ENCODE measurements at regions not wholly inside any gene's neighbourhood (a gene's known extent, or its start where the extent isn't known, plus 50 kb on each side); places are given as distances from the start of the nearest gene placed in this dataset.

- Histone ChIP-seq H3K4me1 (ENCODE audit: insufficient read depth, low read length) (peaks cover 6% of the 10 kb centered on the region), H3K27me3 (ENCODE audit: insufficient read depth, low read length) (no peaks in the 10 kb centered on the region), H3K36me3 (ENCODE audit: insufficient read depth, low read length) (no peaks in the 10 kb centered on the region), H3K4me3 (ENCODE audit: low read length) (no peak overlapping the region), H3K9me3 (ENCODE audit: low read length) (peaks cover 2% of the 10 kb centered on the region), H2AFZ (ENCODE audit: low read depth, low read length) (no peak overlapping the region)
Measured at GRCh38 chr9:96164268-96164683, 137.7 kb downstream of the HSD17B3 start.

GRCh38 chr9:96163712-96164111 is 138.3 kb downstream of the HSD17B3 start:
- Histone ChIP-seq H3K4me1 (ENCODE audit: insufficient read depth, low read length) (peaks cover under 1% of the 10 kb centered on the region), H3K4me3 (ENCODE audit: low read length) (no peak overlapping the region), H3K27me3 (ENCODE audit: insufficient read depth, low read length) (no peaks in the 10 kb centered on the region), H3K9me3 (ENCODE audit: low read length) (peaks cover 2% of the 10 kb centered on the region), H3K36me3 (ENCODE audit: insufficient read depth, low read length) (no peaks in the 10 kb centered on the region), H2AFZ (ENCODE audit: low read depth, low read length) (no peak overlapping the region)

GRCh38 chr9:96163161-96163560 is 138.8 kb downstream of the HSD17B3 start:
- H3K27me3 ChIP-seq (ENCODE audit: insufficient read depth, low read length), result no peaks in the 10 kb centered on the region
- no peaks in the 10 kb centered on the region for H3K36me3 ChIP-seq (ENCODE audit: insufficient read depth, low read length)
- peaks cover 2% of the 10 kb centered on the region for H3K9me3 ChIP-seq (ENCODE audit: low read length)

GRCh38 chr9:96161819-96162218 is 140.2 kb downstream of the HSD17B3 start:
- H3K4me1 ChIP-seq (ENCODE audit: insufficient read depth, low read length), result peaks cover 6% of the 10 kb centered on the region
- H3K4me3 ChIP-seq (ENCODE audit: low read length), result no peak overlapping the region
- H3K27me3 ChIP-seq (ENCODE audit: insufficient read depth, low read length), result no peaks in the 10 kb centered on the region
- no peak overlapping the region for H2AFZ ChIP-seq (ENCODE audit: low read depth, low read length)
- H3K9me3 ChIP-seq (ENCODE audit: low read length), result peaks cover 2% of the 10 kb centered on the region
- H3K36me3 ChIP-seq (ENCODE audit: insufficient read depth, low read length), result no peaks in the 10 kb centered on the region

More at GRCh38 chr9:96163161-96163560, 138.8 kb downstream of the HSD17B3 start:
- Histone ChIP-seq H2AFZ (ENCODE audit: low read depth, low read length) (no peak overlapping the region), H3K4me1 (ENCODE audit: insufficient read depth, low read length) (no peaks in the 10 kb centered on the region), H3K4me3 (ENCODE audit: low read length) (no peak overlapping the region)

GRCh38 chr9:96160866-96161265 is 141.1 kb downstream of the HSD17B3 start:
- H3K9me3 ChIP-seq (ENCODE audit: low read length), result peaks cover 2% of the 10 kb centered on the region
- H3K4me3 ChIP-seq (ENCODE audit: low read length), result no peak overlapping the region
- peaks cover 16% of the 10 kb centered on the region for H3K4me1 ChIP-seq (ENCODE audit: insufficient read depth, low read length)
- no peaks in the 10 kb centered on the region for H3K27me3 ChIP-seq (ENCODE audit: insufficient read depth, low read length)
- H3K36me3 ChIP-seq (ENCODE audit: insufficient read depth, low read length), result no peaks in the 10 kb centered on the region
- H2AFZ ChIP-seq (ENCODE audit: low read depth, low read length), result no peak overlapping the region

DNA sequence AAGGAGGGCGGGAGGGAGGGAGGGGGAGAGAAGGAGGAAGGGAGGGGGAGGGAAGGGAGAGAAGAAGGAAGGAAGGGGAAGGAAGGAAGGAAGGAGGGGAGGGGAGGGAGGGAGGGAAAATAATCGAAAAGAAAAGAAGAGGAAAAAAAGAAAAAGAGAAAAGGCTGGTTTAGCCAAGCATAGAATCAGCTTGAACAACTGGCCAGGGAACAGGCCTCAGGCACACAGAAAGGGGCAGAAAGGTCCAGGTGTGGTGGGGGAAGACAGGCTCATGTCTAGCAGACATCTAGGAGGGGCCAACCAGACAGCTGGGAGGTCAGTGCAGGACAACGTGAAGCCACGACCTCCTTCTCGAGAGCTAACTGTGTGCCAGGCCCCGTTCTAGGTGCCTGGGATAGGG is 141.8 kb downstream of the HSD17B3 start:
- H3K4me3 ChIP-seq (ENCODE audit: low read length), result no peak overlapping the region
- H3K4me1 ChIP-seq (ENCODE audit: insufficient read depth, low read length), result peaks cover 17% of the 10 kb centered on the region
- H3K9me3 ChIP-seq (ENCODE audit: low read length), result peaks cover 2% of the 10 kb centered on the region
- H3K27me3 ChIP-seq (ENCODE audit: insufficient read depth, low read length), result no peaks in the 10 kb centered on the region
- H2AFZ ChIP-seq (ENCODE audit: low read depth, low read length), result no peak overlapping the region
- no peaks in the 10 kb centered on the region for H3K36me3 ChIP-seq (ENCODE audit: insufficient read depth, low read length)

DNA sequence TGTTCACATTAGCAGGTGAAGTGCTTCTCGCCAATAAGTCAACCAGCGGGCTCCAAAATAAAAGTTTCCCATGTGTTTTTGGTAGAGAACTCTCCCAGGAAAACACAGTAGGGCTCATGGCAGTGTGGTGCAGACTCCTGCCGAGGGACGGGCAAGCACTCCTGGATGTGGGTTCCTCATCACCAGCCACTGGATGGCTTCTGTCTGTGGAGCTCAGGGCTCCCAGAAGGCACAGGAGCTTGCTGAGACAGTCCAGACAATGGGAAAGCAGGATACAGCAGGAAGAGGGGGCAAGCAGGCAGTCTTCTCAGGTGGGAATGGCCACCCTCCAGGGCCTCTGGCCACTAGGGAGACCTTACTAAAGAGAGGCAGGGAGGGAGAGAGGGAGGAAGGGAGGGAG is 142.4 kb downstream of the HSD17B3 start:
- H3K9me3 ChIP-seq (ENCODE audit: low read length), result peaks cover 2% of the 10 kb centered on the region
- H3K36me3 ChIP-seq (ENCODE audit: insufficient read depth, low read length), result no peaks in the 10 kb centered on the region
- H3K4me3 ChIP-seq (ENCODE audit: low read length), result no peak overlapping the region
- H3K4me1 ChIP-seq (ENCODE audit: insufficient read depth, low read length), result peaks cover 17% of the 10 kb centered on the region
- no peak overlapping the region for H2AFZ ChIP-seq (ENCODE audit: low read depth, low read length)
- no peaks in the 10 kb centered on the region for H3K27me3 ChIP-seq (ENCODE audit: insufficient read depth, low read length)

DNA sequence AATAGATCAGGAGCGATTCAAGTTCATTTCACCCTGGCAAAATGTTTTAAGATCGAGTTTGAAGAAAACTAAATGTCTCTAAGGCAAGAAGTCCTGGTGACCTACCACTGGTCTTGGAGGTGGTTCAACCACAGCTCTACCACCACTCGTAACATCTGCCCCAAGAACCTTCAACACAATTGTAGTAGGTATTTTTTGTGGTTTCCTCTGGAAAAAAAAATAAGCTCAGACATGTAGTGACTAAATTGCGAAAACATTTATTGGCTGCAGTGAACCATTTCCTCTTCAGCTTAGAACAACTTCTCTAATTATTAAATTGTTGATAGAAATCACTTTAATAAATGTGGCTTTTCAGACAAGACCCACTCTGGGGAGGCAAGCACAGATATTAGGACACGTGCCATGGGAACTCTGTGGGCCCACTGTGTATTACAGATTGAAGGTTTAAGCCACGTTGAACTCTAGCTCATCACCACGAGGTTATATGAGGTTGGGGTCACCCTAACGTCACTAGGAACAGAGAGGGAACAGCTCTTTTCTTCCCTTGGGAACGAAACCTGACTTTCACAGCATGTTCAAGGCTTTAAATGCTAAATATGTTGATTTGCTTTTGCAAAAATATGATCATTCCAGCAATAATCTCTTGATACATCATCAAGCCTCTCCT is 142.9 kb downstream of the HSD17B3 start:
- Histone ChIP-seq H3K9me3 (ENCODE audit: low read length) (peaks cover 2% of the 10 kb centered on the region), H3K36me3 (ENCODE audit: insufficient read depth, low read length) (no peaks in the 10 kb centered on the region), H3K27me3 (ENCODE audit: insufficient read depth, low read length) (no peaks in the 10 kb centered on the region), H3K4me3 (ENCODE audit: low read length) (no peak overlapping the region), H3K4me1 (ENCODE audit: insufficient read depth, low read length) (peaks cover 17% of the 10 kb centered on the region), H2AFZ (ENCODE audit: low read depth, low read length) (no peak overlapping the region)

DNA sequence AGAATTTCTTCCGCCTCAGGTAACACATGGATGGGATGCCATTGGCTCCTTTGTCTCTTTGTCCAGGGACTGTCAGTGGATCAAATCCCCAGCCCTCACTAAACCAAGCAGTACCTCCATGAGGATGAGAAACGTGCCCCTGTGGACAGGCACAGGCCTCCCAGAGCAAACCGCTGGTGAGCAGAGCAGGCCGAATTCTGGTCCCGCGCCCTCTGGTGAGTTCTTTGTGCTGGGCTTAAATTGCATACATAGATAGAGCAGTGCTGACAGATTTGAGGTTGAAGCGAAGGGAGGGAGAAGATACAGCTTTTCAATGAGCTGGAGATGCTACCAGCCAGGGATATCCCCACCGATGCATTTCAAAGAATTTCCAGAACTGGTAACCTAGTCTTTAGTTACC is 143.8 kb downstream of the HSD17B3 start:
- no peak overlapping the region for H2AFZ ChIP-seq (ENCODE audit: low read depth, low read length)
- peaks cover 17% of the 10 kb centered on the region for H3K4me1 ChIP-seq (ENCODE audit: insufficient read depth, low read length)
- H3K36me3 ChIP-seq (ENCODE audit: insufficient read depth, low read length), result no peaks in the 10 kb centered on the region
- no peak overlapping the region for H3K4me3 ChIP-seq (ENCODE audit: low read length)
- H3K27me3 ChIP-seq (ENCODE audit: insufficient read depth, low read length), result no peaks in the 10 kb centered on the region
- H3K9me3 ChIP-seq (ENCODE audit: low read length), result peaks cover 2% of the 10 kb centered on the region

DNA sequence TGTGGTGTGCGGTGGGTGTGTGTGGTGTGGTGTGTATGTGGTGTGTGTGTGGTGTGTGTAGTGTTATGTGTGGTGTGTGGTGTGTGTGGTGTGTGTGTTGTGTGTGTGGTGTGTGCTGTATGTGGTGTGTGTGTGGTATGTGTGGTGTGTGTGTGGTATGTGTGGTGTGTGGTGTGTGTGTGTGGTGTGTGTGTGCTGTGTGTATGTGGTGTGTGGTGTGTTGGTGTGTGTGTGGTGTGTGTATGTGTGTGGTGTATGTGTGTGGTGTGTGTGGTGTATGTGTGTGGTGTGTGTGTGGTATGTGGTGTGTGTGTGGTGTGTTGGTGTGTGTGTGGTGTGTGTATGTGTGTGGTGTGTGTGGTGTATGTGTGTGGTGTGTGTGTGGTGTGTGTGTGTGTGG is 144.3 kb downstream of the HSD17B3 start:
- Histone ChIP-seq H3K4me3 (ENCODE audit: low read length) (no peak overlapping the region), H2AFZ (ENCODE audit: low read depth, low read length) (no peak overlapping the region), H3K4me1 (ENCODE audit: insufficient read depth, low read length) (peaks cover 17% of the 10 kb centered on the region), H3K36me3 (ENCODE audit: insufficient read depth, low read length) (no peaks in the 10 kb centered on the region), H3K9me3 (ENCODE audit: low read length) (peaks cover 2% of the 10 kb centered on the region), H3K27me3 (ENCODE audit: insufficient read depth, low read length) (no peaks in the 10 kb centered on the region)

DNA sequence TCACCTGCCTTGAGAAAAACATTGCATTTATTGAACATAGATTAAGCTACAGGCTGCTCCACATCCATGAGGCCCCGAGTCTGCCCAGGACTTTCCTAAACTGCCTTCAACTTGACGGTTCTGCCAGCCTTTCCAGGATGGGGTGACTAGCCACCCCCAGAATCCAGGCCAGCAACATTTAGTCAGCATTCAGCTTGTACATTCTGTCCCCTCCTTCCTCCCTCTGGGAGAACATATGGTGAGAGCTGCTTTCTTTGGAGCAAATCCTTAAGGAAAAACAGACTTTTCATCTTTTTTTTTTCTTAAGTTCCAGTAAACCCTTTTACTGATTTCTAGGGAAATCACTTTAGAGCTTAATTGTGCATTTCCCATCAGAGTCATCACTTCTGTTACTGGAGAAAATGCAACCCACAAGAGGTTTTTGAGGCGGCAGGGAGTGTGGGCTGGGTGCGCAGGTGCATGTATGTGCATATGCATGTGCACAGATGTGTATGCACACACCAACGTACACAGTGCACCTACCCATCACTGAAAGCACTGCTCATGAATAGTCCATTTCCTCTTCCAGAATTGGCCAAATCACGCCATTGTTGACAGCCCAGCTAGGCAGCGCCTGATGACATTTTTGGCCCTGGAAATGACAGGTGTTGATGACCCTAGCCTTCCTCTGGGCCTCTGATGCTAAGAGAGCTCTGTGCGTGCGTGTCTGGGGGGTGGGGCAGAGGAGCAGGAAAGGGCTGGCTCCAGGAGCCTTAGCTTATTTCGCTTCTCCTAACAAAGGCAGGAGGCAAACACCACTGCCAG is 145.6 kb downstream of the HSD17B3 start:
- H2AFZ ChIP-seq (ENCODE audit: low read depth, low read length), result peak overlapping the region; percentile 11
- H3K4me1 ChIP-seq (ENCODE audit: insufficient read depth, low read length), result peaks cover 17% of the 10 kb centered on the region
- H3K36me3 ChIP-seq (ENCODE audit: insufficient read depth, low read length), result no peaks in the 10 kb centered on the region
- H3K27me3 ChIP-seq (ENCODE audit: insufficient read depth, low read length), result no peaks in the 10 kb centered on the region
- peaks cover 2% of the 10 kb centered on the region for H3K9me3 ChIP-seq (ENCODE audit: low read length)
- H3K4me3 ChIP-seq (ENCODE audit: low read length), result no peak overlapping the region

DNA sequence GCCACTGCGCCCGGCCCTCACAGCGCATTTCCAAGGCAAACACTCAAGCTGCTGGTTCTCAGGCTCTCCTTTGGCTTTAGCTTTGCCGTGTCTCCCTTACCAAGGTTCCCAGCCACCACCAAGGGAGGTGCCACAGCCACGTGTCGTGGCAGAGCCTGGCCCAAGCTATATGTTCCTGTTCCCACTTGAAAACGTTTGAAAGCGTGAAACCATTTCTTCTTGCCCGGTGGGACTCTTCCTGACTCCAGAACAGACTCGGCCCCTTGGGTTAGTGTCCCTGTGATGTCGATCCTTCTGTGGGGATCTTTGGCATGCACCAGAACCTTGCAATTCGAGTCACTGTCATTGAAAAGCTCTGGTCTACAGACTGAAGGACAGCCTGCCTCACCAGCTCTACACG is 147.9 kb downstream of the HSD17B3 start:
- H3K4me3 ChIP-seq (ENCODE audit: low read length), result no peak overlapping the region
- H3K9me3 ChIP-seq (ENCODE audit: low read length), result no peaks in the 10 kb centered on the region
- H3K4me1 ChIP-seq (ENCODE audit: insufficient read depth, low read length), result peaks cover 17% of the 10 kb centered on the region
- H3K27me3 ChIP-seq (ENCODE audit: insufficient read depth, low read length), result no peaks in the 10 kb centered on the region
- H3K36me3 ChIP-seq (ENCODE audit: insufficient read depth, low read length), result no peaks in the 10 kb centered on the region
- no peak overlapping the region for H2AFZ ChIP-seq (ENCODE audit: low read depth, low read length)

- H3K4me3 ChIP-seq (ENCODE audit: low read length), result no peak overlapping the region
- no peaks in the 10 kb centered on the region for H3K27me3 ChIP-seq (ENCODE audit: insufficient read depth, low read length)
- no peaks in the 10 kb centered on the region for H3K36me3 ChIP-seq (ENCODE audit: insufficient read depth, low read length)
- H3K9me3 ChIP-seq (ENCODE audit: low read length), result no peaks in the 10 kb centered on the region
- H2AFZ ChIP-seq (ENCODE audit: low read depth, low read length), result no peak overlapping the region
- H3K4me1 ChIP-seq (ENCODE audit: insufficient read depth, low read length), result peaks cover 17% of the 10 kb centered on the region
Measured at GRCh38 chr9:96152550-96152949, 149.4 kb downstream of the HSD17B3 start.
